ENCODE measurements at regions not wholly inside any gene's neighbourhood (a gene's known extent, or its start where the extent isn't known, plus 50 kb on each side); places are given as distances from the start of the nearest gene placed in this dataset.
A peak's percentile ranks its signal among the peaks of the same experiment; 100 is the strongest.
"Not testable (repeated sequence)": the region's sequence is repeated elsewhere in the genome, so short reads cannot be mapped to it uniquely, and the experiment has no call there.

DNA sequence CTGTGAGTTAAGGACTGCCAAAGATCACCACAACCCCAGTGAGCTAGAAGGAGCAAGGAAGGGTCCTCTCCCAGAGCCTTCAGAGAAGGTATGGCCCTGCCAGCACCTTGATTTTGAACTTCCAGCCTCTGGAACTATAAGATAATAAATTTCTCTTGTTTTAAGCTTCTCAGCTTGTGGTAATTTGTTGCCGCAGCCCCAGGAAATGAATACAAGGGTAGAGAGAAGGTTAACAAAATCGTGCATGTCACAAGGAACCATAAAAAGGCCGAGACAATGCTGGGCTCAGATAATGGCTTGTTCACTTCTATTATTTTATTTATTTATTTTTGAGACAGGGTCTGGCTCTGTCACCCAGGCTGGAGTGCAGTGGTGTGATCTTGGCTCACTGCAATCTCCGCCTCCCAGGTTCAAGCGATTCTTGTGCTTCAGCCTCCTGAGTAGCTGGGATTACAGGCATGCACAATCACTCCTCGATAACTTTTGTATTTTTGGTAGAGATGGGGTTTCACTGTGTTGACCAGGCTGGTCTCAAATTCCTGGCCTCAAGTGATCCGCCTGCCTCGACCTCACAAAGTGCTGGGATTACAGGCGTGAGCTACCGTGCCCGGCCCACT, 71.5 kb downstream of the WSB1 start:
- not testable (repeated sequence) for DNase-seq (ENCODE audit: low spot score)

DNA sequence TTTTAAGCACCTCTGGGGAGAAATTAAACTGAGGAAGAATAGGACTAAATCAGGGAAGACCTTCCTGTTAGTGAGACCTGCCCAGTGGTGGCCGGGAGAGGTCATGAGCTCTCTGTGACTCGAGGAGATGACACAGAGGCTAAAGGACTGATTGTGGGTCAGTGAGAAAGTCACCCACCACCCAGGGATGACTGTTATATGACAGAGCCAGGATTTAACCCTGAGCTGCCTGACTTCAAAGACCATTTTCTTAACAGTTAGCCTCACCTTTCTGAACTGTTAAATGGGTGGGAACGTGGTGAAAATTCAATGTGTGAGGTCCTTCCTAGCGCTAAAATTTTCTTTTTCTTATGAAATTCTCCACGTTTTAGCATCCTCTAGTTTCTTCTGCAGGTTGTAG, 72.5 kb downstream of the WSB1 start:
- no peak for DNase-seq (ENCODE audit: low spot score)

DNA sequence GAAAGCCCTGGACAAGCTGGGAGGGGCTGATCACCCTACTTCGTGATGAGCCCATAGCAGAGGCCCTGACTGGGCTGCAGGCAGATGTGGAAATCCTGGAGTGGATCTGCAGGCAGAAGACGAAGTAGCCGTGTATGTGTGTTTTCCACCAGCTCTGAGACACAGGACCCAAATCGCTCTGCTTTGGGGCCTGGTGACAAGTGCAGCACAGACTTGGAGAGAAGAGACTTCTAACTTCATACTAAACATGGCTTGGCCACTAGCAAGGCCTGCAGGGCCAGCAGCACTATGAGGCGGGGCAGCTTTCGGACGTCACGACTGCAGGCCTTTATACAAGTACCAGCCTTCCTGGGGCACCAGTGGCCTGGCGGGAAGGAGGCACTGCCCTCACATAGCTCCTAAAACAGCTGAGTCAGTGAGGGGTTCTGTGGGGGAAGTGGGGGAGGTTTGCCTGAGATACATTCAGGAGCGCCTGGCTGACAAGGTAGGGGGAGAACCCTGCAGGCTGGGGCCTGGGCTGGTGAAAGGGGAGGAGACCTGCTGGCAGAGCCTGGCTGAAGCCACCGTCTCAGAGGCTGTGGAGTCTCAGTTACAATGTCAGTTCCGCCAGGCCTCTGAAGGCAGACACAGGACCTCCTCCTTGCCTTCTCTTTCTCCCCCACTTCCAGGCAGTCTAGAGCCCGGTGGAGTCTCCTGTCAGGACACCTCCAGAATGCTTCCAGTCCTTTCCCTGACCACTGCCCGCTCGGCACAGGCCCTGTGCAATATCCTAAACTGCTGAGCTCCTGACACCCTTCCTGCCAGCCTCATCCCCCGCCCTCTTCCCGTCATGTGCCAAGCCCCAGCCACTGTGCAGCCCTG, 73.4 kb downstream of the WSB1 start:
- no peak for DNase-seq (ENCODE audit: low spot score)

DNA sequence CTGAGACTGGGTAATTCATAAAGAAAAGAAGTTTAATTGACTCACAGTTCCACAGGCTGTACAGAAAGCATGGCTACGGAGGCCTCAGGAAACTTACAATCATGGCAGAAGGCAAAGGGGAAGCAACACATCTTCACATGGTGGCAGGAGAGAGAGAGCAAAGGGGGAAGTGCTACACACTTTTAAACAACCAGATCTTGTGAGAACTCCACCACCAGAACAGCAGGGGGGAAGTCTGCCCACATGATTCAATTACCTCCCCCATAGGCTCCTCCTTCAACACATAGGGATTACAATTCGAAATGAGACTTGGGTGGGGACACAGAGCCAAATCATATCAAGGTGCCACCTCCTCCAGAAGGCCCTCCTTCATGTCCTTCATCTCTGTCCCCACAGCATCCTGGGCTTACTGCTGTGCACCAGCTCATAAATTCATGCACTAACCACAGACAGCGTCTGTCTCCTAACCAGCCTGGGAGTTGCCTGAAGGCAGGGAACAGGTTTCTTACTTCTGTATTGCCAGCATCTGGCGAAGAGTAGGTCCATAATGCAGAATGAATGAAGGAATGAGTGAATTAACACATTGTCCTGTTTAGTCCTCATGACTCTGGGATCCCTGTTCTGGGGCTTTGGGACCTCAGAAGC, 74.4 kb downstream of the WSB1 start:
- no peak for DNase-seq (ENCODE audit: low spot score)

DNA sequence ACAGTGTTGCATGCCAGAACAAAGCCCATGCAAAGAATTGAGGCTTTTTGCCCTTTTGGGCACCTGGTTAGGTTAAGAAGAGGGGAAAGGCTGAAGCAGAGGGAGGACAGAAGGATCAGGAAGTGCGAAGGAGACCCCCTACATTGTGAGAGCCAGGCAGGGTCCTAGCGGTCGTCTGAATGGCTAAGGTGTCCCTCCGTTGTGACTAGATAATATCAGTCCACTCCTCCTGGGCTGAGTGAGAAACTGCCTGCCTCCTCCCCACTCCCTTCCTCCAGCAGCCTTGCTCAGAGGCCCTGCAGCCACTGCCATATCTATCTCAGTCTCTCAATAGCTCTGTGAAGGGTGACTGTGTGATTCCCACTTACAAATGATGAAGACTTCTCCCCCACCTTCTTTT, 75.1 kb downstream of the WSB1 start:
- no peak for DNase-seq (ENCODE audit: low spot score)

DNA sequence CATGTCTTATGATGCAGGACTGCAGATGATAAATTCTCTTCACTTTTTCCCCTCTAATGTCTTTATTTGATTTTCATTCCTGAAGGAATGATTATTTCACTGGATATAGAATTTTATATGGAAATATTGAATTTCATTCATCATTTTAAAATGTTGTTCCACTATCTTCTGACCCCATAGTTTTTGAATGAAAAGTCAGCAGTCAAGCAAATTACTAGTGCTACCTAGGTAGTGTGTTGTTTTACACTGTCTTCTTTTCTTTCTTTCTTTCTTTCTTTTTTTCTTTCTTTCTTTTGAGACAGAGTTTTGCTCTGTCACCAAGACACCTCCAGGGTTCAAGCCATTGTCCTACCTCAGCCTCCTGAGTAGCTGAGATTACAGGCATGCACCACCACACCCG, 76.9 kb downstream of the WSB1 start:
- DNase-seq (ENCODE audit: low spot score): no peak

DNA sequence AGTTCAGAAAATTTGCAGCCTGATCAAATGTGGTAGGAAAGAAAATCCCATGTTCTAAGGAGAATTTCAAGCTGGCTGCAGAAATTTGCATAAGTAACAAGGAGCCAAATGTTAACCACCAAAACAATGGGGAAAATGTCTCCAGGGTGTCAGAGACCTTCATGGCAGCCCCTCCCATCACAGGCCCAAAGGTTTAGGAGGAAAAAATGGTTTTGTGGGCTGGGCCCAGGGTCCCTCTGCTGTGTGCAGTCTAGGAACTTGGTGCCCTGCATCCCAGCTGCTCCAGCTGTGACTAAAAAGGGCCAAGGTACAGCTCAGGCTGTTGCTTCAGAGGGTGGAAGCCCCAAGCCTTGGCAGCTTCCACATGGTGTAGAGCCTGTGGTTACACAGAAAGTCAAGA, 79.8 kb downstream of the WSB1 start:
- DNase-seq (ENCODE audit: low spot score): not testable (repeated sequence)

DNA sequence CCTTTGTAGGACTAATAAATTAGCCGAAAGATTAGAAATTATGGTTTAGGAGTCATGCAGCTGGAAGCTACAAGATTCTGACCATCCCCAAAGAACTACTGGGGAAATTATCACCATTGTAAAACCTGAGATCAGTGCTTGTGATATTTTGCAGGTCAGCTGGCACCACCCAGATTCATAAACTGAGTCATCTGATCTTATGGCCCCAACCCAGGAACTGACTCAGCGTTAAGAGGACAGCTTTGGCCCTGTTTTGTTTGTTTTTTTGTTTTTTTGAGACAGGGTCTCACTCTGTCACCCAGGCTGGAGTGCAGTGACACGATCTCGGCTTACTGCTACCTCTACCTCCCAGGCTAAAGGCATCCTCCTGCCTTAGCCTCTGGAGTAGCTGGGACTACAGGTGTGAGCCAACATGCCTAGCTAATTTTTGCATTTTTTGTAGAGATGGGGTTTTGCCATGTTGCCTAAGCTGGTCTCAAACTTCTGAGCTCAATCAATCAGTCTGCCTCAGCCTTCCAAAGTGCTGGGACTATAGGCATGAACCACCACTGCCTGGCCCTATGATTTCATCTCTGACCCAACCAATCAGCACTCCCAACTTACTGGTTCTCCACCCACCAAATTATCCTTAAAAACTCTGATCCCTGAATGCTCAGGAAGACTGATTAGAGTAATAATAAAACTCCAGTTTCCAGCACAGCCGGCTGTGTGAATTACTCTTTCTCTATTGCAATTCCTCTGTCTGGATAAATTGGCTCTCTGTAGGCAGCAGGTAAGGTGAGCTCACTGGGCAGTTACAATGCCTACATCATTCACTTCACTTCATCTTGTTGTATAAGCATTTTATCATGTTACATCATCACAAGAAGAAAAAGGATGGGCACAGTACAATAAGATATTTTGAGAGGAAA, 79.4 kb upstream of the KSR1 start:
- DNase-seq (ENCODE audit: low spot score): no peak

DNA sequence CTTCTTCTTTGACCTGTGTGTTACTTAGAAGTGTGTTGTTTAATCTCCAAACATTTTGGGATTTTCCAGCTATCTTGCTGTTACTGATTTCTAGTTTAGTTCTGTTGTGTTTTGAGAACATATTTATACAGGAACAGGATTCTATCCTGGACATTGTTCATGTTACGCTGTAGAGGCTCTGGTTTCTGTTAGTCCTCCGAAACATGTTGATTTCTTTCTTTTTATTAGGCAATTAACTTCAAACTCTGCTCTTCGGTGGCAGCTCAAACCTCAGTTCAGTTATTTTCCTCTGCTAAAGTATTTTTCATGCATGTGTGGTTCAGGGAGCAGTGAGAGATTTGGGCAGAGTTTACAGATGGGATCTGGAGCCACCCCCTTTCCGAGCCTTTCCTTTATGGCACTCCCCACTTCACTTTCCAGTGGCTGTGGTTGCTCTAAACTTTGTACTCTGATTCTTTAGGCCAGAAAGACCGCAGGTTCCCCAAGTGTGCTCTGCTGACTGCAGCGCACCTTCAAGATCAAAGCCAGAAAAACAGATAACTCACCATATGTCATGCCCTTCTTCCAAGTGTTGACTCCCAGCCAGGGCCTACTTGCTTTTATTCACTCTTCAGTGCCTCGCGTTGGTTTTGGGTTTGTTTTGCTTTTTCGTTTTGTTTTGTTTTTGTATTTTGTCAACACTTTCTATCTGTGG, 77.6 kb upstream of the KSR1 start:
- no peak for DNase-seq (ENCODE audit: low spot score)

DNA sequence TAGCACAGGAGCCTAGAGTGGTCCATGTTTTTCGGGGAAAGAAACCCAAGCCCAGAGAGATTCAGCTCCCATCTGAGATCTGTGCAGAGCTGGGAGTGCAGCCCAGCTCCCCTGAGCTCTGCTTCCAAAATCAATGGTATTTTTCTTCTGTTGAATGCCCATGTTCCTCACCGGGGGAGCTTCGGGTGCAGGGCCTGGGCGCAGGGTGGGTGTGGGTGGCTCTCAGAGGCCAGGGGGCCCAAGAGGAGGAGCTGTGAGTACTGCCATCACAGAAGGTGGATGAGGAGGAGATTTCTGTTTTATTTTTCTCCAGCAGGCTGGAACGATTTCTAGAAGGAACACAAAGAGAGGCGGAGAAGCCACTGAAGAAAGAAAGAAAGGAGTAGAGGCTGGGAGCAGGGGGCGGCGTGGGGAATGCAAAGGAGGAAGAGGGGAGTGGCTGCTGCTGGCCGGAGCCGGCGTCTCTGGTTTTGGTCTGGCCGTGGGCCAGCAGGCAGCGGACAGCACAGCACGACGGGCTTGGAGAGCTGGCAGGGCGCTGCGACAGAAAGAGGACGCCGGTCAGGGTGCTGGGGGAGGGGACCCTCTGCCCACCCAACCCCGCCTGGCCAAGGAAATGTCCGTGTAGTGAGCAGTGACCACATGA, 76.2 kb upstream of the KSR1 start:
- peak; percentile 71 for DNase-seq (ENCODE audit: low spot score)

DNA sequence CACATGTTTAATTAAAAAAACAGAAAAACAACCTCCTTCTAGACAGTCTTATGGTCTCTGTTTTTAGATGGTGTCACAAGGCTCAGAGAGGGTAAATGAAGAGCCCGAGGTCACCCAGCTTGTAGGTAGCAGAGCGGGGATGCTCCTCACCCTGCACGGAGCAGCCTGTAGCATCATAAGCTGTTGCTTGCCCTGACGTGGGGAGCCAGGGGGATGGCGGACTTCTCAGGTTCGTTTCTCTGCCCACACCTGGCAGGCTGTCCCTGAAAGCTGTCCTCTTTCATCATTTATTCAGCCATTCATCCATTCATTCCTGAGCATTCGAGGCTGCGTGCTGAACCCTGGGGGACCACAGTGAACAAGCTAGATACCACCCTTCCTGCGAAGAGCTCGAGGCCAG, 75.7 kb upstream of the KSR1 start:
- no peak for DNase-seq (ENCODE audit: low spot score)

DNA sequence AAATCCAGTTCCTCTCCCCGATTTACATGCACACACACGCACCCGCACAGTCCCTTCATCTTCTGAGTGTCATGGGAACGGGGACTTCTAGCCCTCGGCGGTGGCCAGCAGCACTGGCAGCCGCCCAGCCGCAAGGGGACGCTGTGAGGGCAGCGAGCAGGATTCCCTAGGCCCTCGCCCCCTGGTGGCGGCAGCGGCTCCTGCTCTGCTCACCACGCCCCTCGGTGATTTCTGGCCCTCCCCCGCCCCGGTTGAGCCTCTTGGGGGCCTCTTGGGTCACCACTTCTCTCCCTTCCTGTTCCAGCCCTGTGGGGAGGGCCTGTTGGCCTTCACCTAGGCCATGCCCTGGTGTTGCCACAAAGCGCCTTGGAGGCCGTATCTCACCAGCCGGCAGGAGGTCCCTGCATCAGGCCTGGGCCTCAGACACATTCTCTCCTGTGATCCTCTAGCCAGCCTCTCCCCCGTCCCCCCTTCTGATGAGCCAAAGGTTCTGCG, 75.2 kb upstream of the KSR1 start:
- no peak for DNase-seq (ENCODE audit: low spot score)

DNA sequence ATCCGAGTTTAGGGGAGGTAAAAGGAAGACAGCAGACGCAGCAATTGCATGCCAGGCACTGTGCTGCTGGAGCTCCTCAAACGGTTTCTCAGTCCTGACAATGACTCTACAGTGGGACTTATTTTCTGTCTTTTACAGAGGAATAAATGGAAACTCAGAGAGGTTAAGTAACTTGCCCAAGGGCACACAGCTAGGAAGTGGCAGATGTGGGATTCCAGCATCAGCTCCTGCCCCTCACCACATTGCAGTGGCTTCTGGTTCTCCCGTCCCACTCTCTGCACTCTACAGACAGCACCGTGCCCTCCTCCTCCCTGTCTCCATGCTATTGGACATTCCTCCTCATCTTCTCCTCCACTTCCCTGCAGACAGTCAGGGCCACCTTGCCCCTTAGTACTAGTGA, 74.2 kb upstream of the KSR1 start:
- DNase-seq (ENCODE audit: low spot score): no peak

DNA sequence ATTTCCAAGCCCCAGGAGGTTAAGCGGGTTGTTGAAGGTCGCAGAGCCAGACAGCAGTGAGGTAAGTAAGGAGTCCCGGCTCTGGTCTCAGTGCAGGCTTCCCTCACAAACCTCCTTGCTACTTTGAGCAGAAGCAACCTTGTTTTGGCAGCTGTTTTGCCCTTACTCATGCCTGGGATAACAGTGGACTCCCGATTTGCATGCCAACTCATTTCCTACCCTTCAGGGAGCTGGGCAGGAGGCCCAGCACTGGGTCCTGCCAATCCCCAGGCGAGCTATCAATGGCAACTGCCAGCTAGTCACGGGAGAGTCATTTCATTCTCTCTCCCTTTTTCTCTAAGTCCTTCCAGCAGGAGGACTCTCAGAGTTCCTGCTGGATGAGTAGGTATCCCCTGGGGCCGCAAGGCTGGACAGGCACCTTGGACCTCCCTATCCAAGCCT, 72.0 kb upstream of the KSR1 start:
- DNase-seq (ENCODE audit: low spot score): no peak

DNA sequence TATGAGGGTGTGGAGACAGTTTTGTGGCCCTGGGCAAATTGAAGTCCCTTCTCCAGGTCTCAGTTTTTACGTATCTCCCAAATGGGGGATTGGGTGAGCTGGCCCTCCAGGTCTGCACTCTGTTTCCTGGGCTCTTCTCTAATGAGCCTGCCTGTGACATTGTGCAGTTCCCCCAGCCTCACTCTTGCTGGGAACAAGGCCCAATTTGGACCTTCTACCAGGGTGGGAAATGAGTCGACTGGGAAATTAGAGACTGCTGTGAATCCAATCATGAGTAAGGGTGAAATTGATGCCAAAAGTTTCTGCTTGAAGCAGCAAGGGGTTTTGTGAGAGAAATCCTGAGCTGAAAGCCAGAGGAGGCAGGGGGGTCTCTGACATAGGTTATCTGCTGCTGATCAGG, 71.5 kb upstream of the KSR1 start:
- no peak for DNase-seq (ENCODE audit: low spot score)

DNA sequence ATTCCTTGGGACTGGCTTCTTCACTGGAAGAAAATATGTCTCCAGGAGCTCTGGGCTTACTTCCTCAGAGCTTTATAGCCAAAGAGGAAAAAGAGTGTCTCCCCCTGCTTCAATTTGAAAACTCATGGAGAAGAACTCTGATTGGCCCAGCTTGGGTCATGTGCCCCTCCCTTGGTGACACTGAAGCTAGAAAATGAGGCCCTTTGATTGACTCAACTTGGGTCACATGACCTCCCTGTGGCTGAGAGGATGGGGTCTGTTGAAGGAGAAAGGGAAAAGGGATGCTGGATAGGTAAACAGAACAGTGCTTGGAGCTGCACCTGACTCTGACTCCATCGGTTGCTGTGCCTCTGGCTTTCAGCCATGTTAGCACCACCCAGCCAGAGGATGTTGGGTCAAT, 70.6 kb upstream of the KSR1 start:
- DNase-seq (ENCODE audit: low spot score): no peak

DNA sequence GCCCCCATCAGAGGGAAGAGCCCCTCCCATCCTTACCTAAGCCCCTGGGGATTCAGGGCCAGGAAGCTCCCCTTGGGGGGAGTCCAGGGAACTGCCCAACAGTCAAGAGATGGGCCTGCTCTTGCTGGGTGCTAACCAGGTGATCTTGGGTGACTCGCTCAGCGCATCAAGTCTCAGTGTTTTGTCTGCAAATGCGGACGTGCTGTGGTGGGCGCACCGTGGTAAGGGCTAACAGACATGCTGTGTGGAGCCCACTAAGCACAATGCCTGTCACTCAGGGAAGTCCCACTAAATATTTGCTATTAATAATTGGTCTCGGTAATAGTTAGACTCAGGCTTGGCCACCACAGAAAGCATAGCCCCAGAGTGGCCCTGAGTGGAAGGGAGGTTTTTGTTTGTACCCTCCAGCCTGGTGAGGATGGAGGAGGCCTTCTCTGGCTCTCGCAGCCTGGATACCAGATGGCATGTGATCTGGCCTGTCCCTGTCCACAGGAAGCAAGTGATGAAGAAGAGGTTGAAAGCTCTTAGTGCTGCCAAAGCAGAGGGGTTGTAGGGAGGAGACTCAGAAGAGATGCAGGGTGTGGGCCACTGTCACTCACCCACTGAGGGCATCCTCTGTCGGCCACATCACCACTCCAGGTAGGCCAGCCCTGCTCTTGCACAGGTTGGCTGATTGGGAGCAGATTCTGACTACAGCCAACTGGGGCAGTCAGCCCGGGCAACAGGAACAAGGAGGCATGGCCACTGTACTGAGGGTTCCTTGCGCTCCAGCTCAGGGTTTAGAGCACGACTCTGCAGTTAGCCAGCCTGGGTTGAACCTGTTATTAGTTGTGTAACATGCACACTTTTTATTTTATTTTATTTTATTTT, 69.8 kb upstream of the KSR1 start:
- no peak for DNase-seq (ENCODE audit: low spot score)

DNA sequence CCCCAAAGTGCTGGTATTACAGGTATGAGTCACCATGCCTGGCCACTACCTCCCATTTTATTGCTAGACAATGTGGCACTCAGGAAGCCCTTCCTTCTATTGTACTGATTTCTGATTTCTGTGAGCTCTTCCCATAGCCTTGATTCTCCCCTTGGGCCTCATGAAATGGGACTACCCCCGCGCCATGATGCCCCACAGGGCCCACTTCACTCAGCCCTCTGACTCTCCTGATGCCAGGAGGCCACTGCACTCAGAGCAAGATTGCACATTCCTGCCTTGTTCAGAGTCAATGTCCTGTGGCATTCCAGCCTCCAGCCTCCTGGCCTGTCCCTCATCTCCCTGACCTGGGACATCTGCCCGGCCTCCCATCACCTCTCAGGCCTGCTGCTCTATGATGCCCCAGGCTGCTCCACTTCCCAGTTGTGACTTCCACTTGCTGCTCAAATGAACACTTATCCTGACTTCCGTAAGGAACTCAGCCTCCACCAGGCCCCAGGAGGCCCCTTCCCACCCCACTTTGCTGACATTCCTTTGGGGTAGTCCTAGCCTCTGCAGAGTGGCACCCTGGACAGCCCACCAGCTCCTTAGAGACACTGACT, 66.6 kb upstream of the KSR1 start:
- DNase-seq (ENCODE audit: low spot score): no peak

DNA sequence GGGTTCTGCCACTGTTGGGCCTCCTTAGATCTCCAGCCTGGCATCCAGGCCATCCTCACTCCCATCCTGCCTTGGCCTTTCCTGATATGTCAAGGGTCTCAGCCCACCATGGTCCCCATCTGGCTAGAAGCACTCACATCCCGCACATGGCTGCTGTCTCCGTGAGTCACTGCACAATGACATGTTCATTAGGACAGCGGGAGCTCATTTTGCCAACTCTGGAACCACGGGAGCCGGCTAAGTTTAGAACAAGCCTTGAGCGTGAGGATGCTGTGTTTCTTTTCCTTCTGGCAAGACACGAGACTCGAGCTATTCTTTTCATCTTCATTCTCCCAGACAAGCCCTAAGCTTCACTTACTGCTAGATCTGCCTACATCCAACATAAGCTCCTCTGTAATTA, 65.7 kb upstream of the KSR1 start:
- DNase-seq (ENCODE audit: low spot score): no peak
